GM19351 (cell line): ENCODE measurements at regions not wholly inside any gene's neighbourhood (a gene's known extent, or its start where the extent isn't known, plus 50 kb on each side); places are given as distances from the start of the nearest gene placed in this dataset.

ENCODE experiments used
- ATAC-seq: cut with Tn5 transposase; IDR thresholded peaks from one replicate; pipeline ENCODE4 v1.9.1; 2021; ENCODE audit warnings: mild to moderate bottlenecking, moderate library complexity; ENCODE audit not compliant: unreplicated experiment

DNA sequence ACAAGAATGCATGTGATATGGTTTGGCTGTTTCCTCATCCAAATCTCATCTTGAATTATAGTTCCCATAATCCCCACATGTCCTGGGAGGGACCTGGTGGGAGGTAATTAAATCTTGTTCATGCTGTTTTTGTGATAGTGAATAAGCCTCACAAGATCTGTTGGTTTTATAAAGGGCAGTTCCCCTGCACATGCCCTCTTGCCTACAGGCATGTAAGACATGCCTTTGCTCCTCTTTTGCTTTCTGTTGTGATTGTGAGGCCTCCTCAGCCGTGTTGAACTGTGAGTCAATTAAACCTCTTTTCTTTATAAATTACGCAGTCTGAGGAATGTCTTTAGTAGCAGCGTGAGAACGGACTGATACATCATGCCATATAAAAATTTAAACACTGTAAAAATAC, 1537.0 kb downstream of the OTOL1 start:
- ATAC-seq, result no peak

DNA sequence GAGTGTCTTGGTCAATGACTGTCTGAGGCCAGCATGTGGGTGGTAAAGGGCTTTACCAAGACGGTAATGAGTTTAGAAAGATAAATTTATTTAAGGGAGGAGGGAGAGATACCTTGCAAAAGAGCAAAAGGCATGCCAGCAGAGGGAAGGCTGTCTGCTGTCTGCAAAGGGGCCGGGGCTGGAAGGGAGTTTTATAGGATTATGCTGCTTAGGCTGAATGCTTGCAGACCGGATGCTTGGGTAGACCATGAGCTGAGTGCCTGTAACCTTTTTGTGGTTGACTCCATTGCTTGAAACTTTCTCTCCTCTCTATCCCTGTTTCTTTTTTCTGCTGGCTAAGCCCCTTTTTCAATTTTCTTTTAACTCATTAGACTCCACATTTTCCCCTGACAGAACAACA, 1543.0 kb downstream of the OTOL1 start:
- no peak for ATAC-seq

DNA sequence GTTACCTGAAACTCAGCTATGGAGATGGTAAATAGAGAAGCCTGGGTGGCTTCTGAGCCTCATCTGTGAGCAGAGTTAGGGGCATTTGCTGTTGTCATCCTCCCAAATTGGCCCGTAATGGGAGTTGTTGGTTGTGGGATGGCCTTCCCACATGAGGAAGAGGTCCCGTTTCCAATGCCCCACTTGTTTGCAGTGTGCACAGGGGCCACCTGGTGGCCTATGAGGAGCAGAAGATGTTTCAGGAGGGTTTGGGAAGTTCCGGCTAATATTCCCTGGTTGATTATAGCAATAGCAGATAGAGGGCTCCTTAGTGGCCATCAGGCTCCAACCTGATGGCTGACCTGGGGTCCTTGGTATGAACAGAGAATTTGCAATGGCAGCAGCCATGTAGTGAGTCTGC, 1546.5 kb downstream of the OTOL1 start:
- ATAC-seq, result no peak

- no peak for ATAC-seq
Observed at GRCh38 chr3:163045945-163046344, 1549.3 kb downstream of the OTOL1 start.

- no peak for ATAC-seq
Observed at GRCh38 chr3:163048881-163049280, 1552.3 kb downstream of the OTOL1 start.

DNA sequence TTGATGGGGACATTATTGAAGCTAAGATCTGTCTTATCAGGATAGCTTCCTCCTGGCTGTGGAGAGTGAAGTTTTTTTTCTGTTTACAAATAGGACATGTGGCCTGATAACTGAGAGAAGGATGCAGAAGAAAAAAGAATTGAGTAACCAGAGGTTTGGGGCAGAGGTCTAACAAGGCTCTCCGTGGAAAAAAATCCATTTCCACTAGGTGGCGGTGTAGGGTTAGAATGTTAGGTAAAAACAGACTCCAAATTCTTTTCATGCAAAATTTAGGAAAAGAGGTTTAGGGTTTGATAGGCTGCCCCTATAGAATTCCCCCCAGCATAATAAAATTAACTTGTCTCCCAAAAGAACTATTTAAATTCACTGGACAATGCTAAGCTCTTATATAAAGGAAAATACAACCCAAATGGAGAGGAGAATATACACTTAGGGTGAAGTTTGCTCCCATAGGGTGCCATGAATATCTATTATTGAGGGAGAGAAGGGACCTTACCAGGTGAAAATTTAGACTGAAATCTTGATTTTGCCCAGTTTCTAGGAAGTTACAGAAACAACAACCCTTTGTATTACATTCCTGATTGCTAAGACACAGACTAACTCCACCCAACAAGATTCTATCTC, 1560.4 kb downstream of the OTOL1 start:
- peak; percentile 72 for ATAC-seq

- no peak for ATAC-seq
Observed at GRCh38 chr3:163058031-163058854, 1561.6 kb downstream of the OTOL1 start.

DNA sequence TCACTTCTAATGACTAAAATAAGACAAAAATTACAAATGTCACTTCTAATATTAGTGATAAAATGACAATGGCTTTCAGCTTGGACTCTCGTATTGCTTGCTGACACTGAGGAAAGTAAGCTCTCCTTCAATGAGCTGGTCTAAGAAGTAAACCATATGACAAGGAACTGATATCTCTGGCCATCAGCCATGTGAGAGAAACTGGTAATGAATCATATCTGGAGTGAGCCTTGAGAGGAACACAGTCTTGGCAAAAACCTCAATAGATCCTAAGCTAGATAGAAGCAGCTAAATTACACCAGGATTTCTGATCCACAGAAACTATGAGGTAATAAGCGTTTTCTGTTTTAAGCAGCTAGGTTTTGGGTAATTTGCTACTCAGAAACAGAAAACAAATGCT, 1575.1 kb downstream of the OTOL1 start:
- ATAC-seq, result no peak
